KMS-11 (cell line): ENCODE measurements at regions not wholly inside any gene's neighbourhood (a gene's known extent, or its start where the extent isn't known, plus 50 kb on each side); places are given as distances from the start of the nearest gene placed in this dataset.

ENCODE experiments used
- H2AFZ ChIP-seq: fragments of 200-600 bp; sonication (generic); 2 replicates; pipeline ENCODE4 v1.6.1; 2016; ENCODE audit warnings: antibody characterized with exemption, mixed run types, low read depth
- H3K27ac ChIP-seq: fragments of 200-600 bp; sonication (generic); 2 replicates; pipeline ENCODE4 v1.6.1; 2016; ENCODE audit warnings: mild to moderate bottlenecking, mixed run types
- H3K27me3 ChIP-seq: fragments of 200-600 bp; sonication (generic); 2 replicates; pipeline ENCODE4 v1.6.1; 2017; ENCODE audit warnings: mild to moderate bottlenecking, low read depth, mixed run types, moderate library complexity; ENCODE audit not compliant: insufficient read depth
- H3K36me3 ChIP-seq: fragments of 200-600 bp; sonication (generic); 2 replicates; pipeline ENCODE4 v1.6.1; 2017; ENCODE audit warnings: mild to moderate bottlenecking, mixed run types; ENCODE audit not compliant: insufficient read depth
- H3K4me1 ChIP-seq: fragments of 200-600 bp; sonication (generic); 2 replicates; pipeline ENCODE4 v1.6.1; 2016; ENCODE audit warnings: mild to moderate bottlenecking, low read depth, mixed run types; ENCODE audit not compliant: poor library complexity, severe bottlenecking
- H3K4me2 ChIP-seq: fragments of 200-600 bp; sonication (generic); 2 replicates; pipeline ENCODE4 v1.7.0; 2016; ENCODE audit warnings: mild to moderate bottlenecking, mixed run types
- H3K4me3 ChIP-seq: fragments of 200-600 bp; sonication (generic); IDR thresholded peaks from 2 replicates; pipeline ENCODE4 v1.6.1; 2017; ENCODE audit warnings: low read depth, low read length, mixed read lengths; ENCODE audit not compliant: insufficient read depth
- H3K79me2 ChIP-seq: fragments of 200-600 bp; sonication (generic); 2 replicates; pipeline ENCODE4 v1.6.1; 2016; ENCODE audit warnings: low read depth, mixed run types; ENCODE audit not compliant: insufficient read depth
- H3K9ac ChIP-seq: fragments of 200-600 bp; sonication (generic); 2 replicates; pipeline ENCODE4 v1.6.1; 2016; ENCODE audit warnings: mild to moderate bottlenecking, mixed run types
- H4K20me1 ChIP-seq: fragments of 200-600 bp; sonication (generic); 2 replicates; pipeline ENCODE4 v1.6.1; 2016; ENCODE audit warnings: mild to moderate bottlenecking, mixed run types; ENCODE audit not compliant: insufficient read depth
- TF ChIP-seq, protein P1 (sequence below): fragments of 200-600 bp; sonication (generic); conservative IDR thresholded peaks from 2 replicates; pipeline ENCODE4 v1.6.1; 2017; ENCODE audit warnings: low read depth, mild to moderate bottlenecking, antibody characterized with exemption, low read length, moderate library complexity, mixed read lengths

DNA sequence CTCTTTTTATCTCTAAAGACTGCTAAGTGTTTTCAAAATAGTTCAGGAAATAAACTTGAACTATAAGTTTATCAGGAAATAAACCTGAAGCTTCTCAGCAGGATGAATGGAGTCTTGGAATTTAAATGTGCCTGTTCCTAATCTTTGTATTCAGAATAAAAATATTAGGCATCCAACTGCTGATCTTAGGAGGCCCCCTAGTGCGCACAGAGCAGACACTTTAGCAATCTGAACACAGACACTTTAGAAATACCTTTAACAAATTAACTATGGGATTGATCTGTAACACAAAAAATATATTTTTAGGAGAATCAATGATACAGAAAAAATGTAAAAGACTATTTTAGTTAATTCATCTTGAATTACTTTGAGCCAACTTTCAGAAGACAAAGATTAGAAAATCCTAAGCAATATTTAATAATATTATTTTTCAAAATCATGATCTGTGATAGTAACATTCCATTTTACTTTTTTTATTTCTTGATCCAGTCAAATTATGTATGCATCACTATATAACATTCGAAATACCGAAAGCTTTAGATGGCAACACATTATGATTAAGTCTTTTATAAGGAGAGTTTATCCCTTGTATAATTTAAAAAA is 80.9 kb downstream of the SLC41A2 start:
- Histone ChIP-seq H3K36me3 (no peaks in the 10 kb centered on the region), H4K20me1 (no peaks in the 10 kb centered on the region), H3K4me3 (no peak overlapping the region), H3K4me2 (no peak overlapping the region), H3K27me3 (no peaks in the 10 kb centered on the region), H2AFZ (no peak overlapping the region), H3K79me2 (no peaks in the 10 kb centered on the region), H3K27ac (no peak overlapping the region), H3K9ac (no peak overlapping the region), H3K4me1 (no peaks in the 10 kb centered on the region)
- TF ChIP-seq, protein P1, sequence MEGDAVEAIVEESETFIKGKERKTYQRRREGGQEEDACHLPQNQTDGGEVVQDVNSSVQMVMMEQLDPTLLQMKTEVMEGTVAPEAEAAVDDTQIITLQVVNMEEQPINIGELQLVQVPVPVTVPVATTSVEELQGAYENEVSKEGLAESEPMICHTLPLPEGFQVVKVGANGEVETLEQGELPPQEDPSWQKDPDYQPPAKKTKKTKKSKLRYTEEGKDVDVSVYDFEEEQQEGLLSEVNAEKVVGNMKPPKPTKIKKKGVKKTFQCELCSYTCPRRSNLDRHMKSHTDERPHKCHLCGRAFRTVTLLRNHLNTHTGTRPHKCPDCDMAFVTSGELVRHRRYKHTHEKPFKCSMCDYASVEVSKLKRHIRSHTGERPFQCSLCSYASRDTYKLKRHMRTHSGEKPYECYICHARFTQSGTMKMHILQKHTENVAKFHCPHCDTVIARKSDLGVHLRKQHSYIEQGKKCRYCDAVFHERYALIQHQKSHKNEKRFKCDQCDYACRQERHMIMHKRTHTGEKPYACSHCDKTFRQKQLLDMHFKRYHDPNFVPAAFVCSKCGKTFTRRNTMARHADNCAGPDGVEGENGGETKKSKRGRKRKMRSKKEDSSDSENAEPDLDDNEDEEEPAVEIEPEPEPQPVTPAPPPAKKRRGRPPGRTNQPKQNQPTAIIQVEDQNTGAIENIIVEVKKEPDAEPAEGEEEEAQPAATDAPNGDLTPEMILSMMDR = peak; percentile 37; the same call in 1 of the 2 replicates

DNA sequence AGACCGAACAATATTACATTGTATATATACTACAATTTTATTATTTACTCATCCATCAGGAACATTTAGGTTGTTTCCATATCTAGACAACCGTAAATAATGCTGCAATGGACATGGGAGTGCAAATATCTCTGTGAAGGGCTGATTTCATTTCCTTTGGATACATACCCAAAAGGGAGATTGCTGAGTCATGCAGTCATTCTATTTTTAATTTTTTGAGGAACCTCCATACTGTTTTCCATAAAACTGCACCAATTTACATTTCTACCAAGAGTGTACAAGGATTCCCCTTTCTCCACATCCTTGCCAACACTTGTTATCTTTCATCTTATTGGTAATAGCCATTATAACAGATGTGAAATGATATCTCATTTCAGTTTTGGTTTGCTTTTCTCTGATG is 84.7 kb downstream of the SLC41A2 start:
- Histone ChIP-seq H2AFZ (no peak overlapping the region), H3K4me3 (no peak overlapping the region), H3K27ac (no peak overlapping the region), H3K27me3 (no peaks in the 10 kb centered on the region), H3K9ac (no peak overlapping the region), H3K4me2 (no peak overlapping the region), H3K79me2 (no peaks in the 10 kb centered on the region), H3K36me3 (no peaks in the 10 kb centered on the region), H4K20me1 (no peaks in the 10 kb centered on the region), H3K4me1 (no peaks in the 10 kb centered on the region)
- TF ChIP-seq, protein P1 = no peak

DNA sequence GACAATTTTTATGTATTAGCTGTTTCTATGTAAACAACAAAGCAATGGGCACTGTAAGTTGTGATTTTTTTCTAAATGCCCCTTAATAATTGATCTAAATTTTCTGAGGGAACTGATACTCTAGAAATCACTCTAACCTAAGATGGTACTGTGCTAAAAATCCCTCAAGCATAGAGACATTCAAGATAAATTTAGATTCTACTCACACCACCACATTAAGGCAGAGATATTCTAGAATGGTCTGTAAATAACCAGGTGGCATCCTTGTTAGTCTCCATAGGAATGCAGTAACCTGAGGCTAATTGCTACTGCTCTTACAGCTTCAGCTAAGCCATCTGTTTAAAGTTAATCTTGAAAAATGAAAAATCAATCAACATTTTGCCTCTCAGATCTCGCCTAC is 87.3 kb downstream of the SLC41A2 start:
- Histone ChIP-seq H3K27me3 (no peaks in the 10 kb centered on the region), H4K20me1 (no peaks in the 10 kb centered on the region), H3K36me3 (no peaks in the 10 kb centered on the region), H3K4me3 (no peak overlapping the region), H3K4me2 (no peak overlapping the region), H2AFZ (no peak overlapping the region), H3K79me2 (no peaks in the 10 kb centered on the region), H3K9ac (no peak overlapping the region), H3K4me1 (no peaks in the 10 kb centered on the region), H3K27ac (no peak overlapping the region)
- TF ChIP-seq, protein P1 = no peak

DNA sequence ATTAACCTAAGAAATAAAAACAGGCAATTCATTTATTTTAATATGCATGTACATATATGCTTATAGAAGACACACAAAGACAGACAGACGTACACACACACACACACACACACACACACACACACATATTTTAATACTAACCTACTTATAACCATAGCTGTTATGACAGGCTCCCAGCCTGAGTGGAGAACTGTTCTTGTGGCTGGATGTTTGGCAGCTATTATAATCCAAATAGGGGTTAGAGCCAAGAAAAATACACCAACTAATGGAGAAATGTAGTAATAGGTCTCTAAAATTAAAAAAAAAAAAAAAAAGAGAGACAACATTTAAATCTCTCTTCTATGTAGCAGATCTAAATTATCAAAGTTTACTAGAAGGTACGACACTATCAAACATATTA is 91.8 kb downstream of the SLC41A2 start:
- Histone ChIP-seq H3K4me3 (no peak overlapping the region), H3K4me2 (no peak overlapping the region), H3K4me1 (no peaks in the 10 kb centered on the region), H3K79me2 (no peaks in the 10 kb centered on the region), H3K27me3 (no peaks in the 10 kb centered on the region), H3K9ac (no peak overlapping the region), H3K27ac (no peak overlapping the region), H2AFZ (no peak overlapping the region), H3K36me3 (no peaks in the 10 kb centered on the region), H4K20me1 (no peaks in the 10 kb centered on the region)
- TF ChIP-seq, protein P1 = no peak
